Stimulated activated CD4-positive, alpha-beta T cell treated with anti-CD3 and anti-CD28 coated beads, Interleukin-15, amount 100 ng/mL, for 24 hours (primary cell): ENCODE measurements at regions not wholly inside any gene's neighbourhood (a gene's known extent, or its start where the extent isn't known, plus 50 kb on each side); places are given as distances from the start of the nearest gene placed in this dataset.

Experiments
- DNase-seq: peaks from one replicate; pipeline ENCODE4 v3.0.0-alpha.2; 2020

DNA sequence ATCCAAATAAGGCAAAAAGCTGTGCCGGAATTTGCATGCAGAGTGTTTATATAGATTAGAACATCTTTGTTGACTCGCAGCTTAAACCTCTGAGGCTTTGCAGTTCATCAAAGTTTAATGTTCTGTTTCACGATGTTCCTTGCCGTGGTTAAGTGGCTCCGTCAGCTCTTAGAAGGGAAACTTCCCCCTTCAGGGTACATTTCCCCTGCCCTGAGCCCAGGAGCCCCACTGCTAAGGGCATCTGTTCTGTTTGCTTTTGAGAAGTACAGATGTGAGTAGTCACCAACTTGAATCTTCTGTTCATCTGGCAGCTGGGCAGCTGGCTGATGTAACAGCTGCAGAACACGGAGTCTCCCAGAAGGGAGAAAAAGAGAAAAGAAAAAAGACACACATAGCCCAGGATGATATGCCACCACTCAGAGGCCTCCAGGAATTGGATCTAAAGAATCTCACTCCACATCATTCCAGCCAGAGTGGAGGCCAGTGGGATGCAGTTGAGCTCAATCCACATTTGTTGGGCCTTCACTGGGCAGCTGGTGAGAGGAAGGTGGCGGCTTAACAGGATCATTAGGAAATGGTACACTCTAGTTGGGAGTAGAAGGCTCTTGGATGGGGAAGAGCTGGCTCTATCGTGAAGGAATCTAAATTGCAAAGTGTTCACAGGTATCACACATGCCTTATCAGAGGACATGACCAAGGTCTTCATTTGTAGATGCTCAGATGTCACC is 178.7 kb upstream of the RBPJ start:
- no peak for DNase-seq

DNA sequence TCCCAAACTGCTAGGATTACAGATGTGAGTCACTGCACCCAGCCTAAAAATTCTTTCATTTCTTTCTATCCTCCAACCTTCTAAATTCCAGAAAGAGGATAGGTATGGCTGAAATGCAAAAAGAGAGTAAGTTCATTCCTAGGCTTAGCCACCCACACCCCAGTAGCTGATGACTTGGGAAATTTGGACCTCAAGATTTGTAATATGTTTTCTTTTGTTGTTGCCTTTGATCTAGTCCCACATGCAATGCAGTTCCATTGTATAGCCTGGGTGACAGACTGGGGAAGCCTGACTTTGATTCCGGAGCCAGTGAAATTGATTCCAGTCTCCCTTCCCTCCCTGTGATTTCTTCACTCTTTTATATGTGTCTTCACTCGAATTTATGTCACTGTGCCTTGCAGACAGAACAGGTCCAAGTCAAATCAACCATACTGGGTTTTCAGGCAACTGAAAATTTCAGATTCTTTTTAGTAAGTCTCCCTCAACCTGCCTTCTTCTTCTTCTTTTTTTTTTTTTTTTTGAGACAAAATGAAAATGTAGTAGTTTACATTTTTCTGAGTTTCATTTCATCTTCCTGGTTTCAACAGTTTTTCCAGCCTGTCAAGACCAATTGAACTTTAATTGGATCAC is 176.2 kb upstream of the RBPJ start:
- DNase-seq, result no peak

DNA sequence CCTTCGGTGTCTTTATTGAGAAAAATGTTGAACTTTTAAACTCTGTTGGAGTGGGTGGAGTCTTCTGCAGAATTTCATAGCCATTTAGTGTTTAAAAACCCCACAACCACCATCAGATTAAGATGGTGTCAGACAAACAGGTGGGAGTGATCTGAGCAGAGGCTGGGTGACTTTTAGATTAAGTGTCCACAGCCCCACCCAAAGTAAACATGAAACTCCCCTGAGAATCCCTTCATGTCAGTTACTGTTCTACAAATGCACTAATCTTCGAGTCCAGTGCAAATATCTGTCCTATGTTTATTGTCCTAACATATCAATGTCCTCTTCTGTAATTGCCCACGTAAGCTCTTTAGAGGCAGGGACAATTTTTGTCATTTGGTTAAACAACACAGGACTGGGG is 175.6 kb upstream of the RBPJ start:
- DNase-seq, result no peak

DNA sequence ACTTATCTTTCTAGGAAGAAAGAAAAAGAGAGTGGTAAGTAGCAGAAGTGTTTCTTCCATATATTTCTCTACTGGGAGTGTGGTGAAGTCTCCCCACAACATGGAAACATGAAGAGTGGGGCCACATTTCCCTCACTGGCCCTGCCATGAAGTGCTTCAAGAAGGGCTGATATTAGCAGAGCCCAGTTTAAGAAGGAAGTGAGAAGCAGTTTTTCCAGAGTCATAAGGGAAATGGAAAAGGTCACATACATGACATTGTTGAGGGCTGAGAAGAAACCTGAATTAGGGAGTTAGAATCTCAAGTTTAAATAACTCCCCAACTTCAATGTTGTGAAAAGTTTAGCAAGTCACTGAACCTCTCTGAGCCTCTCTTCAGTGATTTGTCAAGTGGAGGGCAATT is 171.9 kb upstream of the RBPJ start:
- DNase-seq, result no peak

DNA sequence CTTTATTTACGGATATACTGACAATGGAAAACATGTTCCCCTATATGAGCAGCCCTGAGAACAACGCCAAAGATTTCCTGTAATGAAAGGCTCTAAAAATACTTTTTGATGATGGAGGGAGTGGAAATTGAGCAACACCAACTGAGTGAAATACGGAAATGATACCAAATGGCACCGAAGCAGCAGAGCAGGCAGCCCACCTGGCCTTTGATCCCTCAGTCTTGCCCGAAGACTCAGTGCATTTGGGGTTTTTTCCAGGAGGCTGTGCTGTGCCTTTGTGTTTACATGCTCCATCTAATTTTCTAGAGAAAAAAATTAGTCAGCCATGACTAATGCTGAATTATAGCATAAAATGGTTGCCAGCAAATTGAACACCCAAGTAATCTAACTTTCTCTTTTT is 169.9 kb upstream of the RBPJ start:
- DNase-seq, result peak; percentile 69

DNA sequence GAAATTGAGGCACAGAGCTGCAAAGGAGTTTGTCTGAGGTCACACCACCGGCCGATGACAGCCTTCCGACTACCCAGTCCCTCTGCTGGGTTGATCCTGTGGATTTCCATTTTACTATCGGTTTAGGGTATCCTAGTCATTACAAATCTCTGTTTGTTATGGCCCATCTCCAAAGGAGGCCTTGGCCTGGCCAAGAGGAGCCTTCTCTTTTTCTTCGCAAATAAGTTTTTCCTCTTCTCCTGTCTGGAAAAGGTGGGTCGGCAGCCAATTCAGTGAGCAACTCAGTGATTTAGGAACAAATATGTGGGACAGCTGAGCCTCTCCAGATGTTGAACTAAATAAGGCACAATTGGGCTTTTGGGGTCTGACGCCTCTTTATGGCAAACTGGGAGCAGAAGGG is 169.2 kb upstream of the RBPJ start:
- DNase-seq, result no peak

DNA sequence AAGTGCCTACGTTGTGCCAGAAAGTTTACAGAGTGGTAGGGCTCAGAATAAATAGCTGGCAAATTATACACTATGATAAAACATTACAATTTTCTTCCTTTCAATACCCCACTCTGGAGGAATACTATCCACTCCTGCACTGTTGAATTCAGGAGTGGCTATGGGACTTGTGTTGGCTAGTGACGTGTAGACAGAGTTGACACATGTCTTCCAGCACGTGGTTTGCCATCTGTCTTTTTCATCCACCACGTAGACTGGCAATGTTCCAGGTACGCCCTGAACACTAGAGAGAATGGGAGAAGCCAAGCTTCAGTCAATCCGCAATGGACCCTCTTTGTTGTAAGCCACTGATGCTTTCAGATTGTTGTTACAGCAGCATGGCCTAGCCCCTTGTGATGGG is 168.8 kb upstream of the RBPJ start:
- DNase-seq, result peak; percentile 35

DNA sequence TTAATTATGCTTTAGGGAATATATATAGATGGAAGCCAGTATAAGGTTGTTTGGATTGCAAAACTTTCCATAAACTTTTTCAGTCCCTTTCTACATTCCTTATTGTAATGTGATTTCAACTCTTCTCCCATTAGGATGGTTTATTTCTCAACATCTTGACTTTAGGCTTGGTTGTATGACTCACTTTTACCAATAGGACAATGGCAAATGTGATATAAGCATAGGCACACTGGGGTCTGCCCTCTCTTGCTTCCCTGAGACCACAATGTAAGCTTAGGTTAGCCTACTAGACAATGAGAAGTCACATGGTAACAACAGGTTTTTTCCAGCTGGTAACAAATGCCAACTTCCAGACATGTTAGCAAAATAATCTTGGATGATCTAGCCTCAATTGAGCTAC is 163.3 kb upstream of the RBPJ start:
- no peak for DNase-seq

DNA sequence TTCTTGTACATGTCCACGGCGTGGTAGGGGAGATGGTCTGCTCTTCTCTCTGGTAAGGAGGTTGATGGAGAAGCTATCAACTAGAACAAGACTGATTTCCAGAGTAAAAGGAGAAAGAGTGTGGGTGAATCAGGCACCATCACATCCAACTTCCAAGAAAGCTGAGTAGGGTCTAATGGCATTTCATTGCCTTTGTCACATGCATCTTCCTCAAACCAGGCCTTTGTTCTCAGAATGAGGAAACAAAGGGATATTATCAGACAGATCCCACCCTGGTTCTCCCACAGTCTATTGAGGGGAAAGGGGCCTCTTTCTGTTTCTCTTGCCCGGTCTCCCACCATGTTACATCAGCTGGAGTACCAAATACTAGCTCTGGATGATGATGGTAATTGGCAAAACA is 160.2 kb upstream of the RBPJ start:
- DNase-seq, result no peak

DNA sequence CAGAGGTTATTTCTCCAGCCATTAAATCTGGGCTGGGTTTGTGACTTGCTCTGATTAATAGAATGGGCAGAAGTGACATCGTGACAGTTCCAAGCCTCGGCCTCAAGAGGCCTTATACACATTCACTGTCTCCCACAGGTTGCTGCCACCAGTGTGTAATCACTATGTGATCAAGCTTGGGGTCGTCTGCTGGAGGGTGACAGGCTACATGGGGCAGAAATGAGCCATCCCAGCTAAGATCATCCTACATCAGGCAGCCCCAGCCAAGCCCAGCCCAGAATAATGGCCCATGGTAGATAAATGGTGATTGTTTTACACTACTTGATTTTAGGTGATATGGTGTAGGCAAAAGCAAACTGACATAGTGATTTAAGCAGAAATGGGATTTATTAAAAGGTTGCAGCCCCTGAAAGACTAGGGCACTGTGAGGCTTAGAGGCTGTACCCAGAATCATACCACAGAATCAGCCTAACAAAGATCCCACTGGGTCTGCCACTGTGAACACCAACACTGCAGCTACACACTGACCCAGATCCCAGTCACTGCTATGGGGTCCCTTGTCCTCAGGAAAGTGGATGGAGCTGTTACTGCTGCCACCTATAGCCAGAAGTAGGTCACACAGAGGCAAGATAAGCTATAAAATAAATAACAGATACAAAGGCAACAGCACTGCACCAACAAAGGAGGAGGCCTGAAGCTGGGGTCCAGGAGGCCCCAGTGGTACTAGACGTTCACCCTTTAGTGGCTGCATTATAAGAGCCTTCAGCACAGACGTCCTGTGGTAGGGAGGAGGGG is 159.6 kb upstream of the RBPJ start:
- DNase-seq, result no peak

DNA sequence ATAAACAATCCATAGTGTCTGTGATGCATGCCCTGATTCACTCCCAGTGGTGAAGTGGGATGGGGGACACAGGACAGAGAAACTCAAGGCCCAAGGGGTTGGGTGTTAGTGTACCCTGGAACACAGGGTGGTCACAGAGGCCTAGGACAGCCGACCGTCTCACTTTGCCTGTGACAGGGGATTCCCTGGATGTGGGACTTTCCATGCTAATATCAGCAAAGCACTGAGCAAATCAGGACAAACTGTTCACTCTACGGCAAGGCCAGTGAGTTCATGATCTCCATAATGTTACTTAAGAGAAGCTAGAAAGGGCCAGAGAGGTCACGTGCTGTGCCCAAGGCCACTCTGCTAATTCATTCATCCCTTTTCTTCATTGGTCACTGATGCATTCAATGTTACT is 158.7 kb upstream of the RBPJ start:
- DNase-seq, result no peak

DNA sequence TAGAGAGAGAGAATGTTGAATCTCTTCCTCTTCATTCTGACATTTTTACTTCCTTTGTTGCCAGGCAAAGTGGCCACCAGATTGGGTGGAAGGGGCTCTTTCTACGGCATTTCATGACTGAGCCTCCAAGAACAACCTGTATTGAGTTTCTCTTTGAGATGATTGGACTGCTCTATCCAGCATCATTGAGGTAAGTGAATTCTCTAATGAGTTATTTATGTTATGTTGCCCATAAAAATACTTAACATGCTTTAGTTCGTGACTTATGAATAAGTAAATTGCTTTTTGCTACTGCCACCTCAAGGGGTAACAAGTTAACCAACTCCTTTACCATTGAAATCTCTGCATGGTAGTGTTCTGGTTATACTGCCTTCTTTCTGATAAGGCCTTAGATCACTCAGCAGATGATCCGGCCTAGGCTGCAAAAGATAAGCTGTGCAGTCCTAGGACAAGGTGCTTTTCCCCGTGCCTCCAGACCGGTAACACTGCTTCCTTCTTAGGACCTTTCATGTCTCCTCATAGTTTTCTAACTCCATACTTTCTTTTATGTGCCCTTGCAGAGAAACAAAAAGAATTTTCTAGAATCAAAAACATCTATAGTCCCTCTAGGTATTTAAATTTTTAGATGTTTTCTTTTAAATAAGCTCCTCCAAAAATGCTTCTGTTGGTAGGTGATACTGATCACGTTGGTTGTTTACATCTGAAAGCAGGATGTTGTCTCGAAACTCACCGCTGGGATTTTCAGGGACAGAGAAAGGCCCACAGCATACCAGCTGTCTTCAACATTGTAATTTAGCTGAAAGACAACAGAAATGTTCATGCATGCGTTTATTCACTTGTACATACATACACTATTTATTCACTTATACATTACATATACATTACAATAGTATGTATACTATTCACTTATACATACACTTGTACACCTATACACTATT is 157.1 kb upstream of the RBPJ start:
- no peak for DNase-seq

DNA sequence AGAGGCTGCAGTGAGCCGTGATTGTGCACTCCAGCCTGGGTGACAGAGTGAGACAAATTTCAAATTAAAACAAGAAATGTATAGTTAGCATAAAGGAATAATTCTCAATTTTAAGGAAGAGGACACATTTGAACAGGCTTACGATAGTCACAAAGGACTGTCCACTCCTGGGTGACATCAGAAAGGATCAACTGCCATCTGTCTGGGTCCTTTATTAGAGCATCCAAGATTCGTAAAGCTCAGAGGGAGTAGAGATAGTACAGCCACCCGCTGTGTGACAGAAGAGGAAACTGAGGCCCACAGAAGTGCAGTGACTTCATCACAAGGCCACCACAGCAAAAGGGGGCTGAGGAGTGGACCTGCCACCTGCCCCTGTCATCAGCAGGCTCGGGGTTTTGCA is 149.3 kb upstream of the RBPJ start:
- no peak for DNase-seq

DNA sequence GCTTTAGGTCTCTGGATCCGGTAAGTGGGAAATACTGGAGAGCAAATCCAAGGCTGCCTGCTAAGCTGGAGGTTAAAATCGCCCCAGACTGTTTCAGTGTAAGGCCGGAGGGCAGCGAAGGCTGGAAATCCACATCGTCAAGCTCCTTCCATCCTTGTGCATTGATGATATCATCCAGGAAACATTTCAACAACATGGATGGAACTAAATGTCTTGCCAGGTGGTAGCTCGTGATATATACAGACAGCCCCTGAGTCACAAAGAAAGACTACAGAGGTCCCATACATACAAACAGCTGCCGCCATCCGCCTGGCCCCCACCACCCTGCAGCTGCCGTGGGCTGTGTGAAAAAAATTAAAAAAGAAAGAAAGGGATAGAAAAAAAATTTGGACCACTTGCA is 148.9 kb upstream of the RBPJ start:
- DNase-seq, result no peak

DNA sequence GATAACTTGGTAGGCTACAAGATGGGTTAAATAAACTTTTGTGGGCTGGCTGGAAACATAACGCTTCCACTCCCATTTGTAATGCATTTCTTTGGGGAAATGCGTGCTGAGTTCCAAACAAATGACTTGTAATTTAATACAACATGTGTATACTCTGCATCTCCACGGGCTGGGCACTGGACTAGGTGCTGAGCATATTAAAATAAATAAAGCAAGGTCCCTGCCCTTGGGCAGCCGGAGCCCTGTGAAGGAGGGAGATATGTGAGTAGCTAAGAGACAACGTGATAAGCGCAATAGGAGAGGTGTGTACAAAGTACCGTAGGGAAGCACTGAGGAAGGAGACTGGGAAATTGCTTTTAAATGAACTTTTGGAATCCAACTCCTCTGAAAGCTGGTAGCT is 147.2 kb upstream of the RBPJ start:
- DNase-seq, result no peak

DNA sequence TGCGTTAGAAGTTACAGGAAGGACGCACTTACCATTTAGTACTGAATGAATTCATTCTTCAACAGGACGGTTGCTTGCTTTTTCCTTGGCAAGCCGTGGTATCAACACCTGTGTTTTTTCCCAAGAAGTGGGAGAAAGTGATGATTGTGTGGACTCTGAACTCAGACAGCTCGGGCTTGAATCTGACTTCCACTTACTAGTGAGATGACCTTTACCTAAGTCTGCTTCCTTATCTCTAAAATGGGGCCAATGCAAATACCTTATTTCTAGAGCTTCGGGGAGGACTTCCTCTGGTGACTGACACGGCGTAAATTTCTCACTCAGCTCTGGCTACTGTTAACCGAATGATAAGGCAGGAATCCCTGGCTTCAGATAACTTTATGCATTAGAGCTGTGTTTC is 146.8 kb upstream of the RBPJ start:
- no peak for DNase-seq

DNA sequence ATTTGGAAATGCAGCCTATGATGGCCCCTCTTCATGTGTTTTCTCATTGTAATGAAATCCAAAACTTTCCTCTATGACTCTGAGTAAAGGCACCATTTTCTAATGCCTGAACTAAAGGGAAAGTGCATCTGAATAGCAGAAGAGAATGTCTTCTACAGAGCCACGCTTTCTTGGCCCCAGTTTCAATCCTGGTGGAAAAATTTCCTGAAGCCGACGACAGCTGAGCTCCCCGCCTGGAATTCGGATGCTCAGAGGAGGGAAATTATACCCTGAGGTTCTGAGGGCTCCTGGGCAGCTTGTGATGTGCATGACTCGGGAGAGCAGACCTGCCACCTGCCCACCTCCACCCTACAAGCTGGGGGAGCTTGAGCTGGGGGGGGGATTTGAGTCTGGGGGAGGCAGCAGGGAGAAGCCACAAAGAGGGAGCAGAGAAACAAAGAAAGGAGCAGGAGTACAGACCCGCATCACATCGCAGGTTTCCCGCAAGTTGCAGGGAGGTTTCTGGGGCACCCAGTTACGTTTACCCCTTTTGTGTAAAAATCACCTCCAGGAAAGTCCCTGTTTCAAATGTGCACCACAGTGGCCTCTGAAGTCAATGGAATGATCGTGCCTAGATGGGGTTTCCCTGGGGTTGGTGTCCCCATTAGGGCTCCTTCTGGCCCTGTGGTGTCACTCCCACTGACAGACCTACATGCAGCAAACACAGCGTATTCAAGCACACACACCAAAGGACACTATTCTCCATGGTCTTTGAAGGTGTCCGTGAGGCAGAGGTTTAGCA is 145.6 kb upstream of the RBPJ start:
- peak; percentile 44 for DNase-seq

DNA sequence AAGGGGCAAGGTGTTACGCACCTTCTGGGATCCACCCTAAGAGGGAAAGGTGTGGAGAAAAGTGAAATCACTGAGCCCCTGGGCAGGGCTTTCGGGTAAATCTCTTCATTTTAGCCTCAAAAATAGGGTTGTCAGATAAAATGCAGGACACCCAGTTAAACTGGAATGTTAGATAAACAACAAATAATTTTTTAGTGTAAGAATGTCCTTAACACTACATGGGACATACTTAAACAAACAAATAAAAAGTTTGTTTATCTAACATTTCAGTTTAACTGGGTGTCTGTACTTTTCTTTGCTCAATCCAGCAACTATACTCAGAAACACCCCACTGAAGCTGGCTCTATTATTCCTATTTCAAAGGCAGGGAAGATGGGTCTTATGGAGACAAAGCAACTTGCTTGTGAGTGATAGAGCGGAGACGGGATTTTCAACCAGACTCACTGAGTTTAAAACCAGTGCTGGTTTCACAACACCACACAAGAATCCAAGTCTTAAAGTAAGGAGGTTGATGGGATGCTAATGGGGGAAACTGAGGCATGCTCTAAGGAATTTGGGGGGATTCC is 144.8 kb upstream of the RBPJ start:
- DNase-seq, result no peak

DNA sequence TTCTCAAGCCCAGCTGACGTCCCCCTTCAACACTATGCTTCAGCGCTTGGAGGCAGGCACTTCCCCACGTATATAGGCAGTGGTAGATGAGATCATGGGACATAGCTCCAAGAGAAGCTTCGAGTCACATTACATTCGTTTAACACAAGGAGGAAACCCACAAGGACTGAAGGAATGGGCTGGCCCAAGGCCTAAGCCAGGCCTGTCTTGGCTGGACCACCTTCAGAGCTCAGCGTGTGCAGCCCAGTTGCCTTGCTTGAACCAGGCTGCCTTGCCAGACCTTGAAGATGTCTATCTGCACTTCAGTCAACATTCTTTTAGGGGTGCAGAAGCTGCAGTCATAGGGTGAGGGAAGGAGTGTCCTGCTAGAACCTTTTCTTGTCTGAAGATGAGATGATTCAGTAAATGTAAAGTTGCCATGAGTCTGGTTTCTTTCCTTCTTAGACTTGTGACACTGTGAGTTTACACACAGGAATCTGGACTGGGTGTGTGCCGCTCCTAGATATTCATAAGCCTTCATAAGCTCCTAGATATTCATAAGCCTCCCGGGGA is 144.1 kb upstream of the RBPJ start:
- DNase-seq, result no peak

DNA sequence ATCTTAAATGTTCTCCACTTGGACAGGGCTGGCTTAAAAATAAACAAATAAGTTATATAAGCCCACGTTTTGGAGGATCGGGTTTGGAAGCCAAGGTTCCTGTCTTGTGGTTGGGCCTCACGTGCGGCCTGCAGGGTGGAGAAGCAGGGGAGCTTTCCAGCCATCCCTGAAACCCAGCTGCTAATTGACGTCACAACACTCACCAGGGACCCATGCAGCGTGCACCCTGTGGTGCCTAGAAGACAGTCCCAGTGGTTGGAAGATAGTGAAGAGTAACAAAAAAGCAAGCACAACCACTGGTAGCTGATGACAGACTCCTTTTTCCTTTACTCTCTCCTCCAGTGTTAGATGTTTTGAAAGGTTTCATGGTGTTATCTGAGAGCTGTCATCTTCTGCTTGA is 142.0 kb upstream of the RBPJ start:
- DNase-seq, result no peak

DNA sequence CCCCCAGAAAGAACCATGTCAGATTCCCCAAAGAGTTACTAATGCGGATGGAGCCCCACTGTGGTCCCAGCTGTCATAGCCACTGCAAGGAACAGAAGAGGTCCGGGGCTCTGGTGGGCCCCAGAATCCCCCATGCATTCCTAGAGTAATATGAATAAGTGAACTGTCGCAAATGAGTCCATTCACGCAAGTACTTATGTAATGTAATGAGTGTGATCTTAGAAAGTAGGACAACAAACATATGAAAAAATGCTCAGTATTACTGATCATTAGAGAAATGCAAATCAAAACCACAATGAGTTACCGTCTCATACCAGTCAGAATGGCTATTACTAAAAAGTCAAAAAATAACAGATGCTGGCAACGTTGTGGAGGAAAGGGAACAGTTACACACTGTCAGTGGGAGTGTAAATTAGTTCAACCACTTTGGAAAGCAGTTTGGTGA is 141.5 kb upstream of the RBPJ start:
- no peak for DNase-seq

DNA sequence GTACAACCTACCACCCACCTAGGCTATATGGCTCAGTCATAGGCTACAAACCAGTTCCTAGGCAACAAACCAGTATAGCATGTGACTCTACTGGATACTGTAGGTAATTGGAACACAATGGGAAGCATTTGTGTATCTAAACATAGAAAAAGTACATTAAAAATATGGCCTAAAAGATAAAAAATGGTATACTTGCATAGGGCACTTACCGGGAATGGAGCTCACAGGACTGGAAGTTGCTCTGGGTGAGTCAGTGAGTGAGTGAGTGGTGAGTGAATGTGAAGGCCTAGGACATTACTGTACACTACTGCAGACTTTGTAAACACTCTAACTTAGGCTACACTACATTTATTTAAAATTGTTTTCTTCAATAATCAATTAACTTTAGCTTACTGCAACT is 139.2 kb upstream of the RBPJ start:
- DNase-seq, result no peak
